PC-3 (cell line): ENCODE measurements at regions not wholly inside any gene's neighbourhood (a gene's known extent, or its start where the extent isn't known, plus 50 kb on each side); places are given as distances from the start of the nearest gene placed in this dataset.

Source experiments
- ATAC-seq: fragments of 200-7000 bp; cut with Tn5 transposase; 2 replicates; pipeline ENCODE4 v1.9.1; 2020; ENCODE audit warnings: mild to moderate bottlenecking, moderate library complexity
- BruUV-seq: library from RNA; stranded (reverse); fragments of 400-500 nt; replicated peaks from 2 replicates; lab custom pipeline; 2021; lab: Mats Ljungman, UMichigan
- CTCF ChIA-PET: fragments of 300-600 bp; sonication (Branson Sonifier 250); formaldehyde crosslinking; loops from one replicate; lab custom pipeline; 2022; ENCODE audit warnings: antibody characterized with exemption; lab: Charles Lee
- POLR2A ChIA-PET: fragments of 300-600 bp; sonication (Branson Sonifier 250); formaldehyde crosslinking; loops from one replicate; lab custom pipeline; 2022; ENCODE audit warnings: antibody characterized with exemption; ENCODE audit not compliant: unreplicated experiment; lab: Charles Lee
- DNase-seq: peaks from one replicate; pipeline ENCODE4 v3.0.0-alpha.2; 2015
- H2AFZ ChIP-seq: fragments of 300-600 bp; sonication (generic); 2 replicates; pipeline ENCODE4 v1.6.0; 2016; ENCODE audit warnings: antibody characterized with exemption, low read length
- H3F3A ChIP-seq: fragments of 300-600 bp; sonication (generic); one replicate; pipeline ENCODE4 v1.6.0; 2017; ENCODE audit warnings: antibody characterized with exemption, low read length, control low read depth, mild to moderate bottlenecking; ENCODE audit not compliant: unreplicated experiment
- H3K27ac ChIP-seq: fragments of 300-600 bp; sonication (generic); 2 replicates; pipeline ENCODE4 v1.5.1; 2016; ENCODE audit warnings: mild to moderate bottlenecking, low read length
- H3K27me3 ChIP-seq: fragments of 300-600 bp; sonication (generic); 2 replicates; pipeline ENCODE4 v1.6.1; 2016; ENCODE audit warnings: low read length, mixed read lengths
- H3K36me3 ChIP-seq: fragments of 300-600 bp; sonication (generic); 2 replicates; pipeline ENCODE4 v1.6.1; 2016; ENCODE audit warnings: low read depth, mixed run types, low read length, mixed read lengths
- H3K4me1 ChIP-seq: fragments of 300-600 bp; sonication (generic); 2 replicates; pipeline ENCODE4 v1.5.1; 2016; ENCODE audit warnings: low read length; ENCODE audit not compliant: insufficient read depth
- H3K4me2 ChIP-seq: fragments of 300-600 bp; sonication (generic); 2 replicates; pipeline ENCODE4 v1.6.0; 2016; ENCODE audit warnings: low read length
- H3K4me3 ChIP-seq: fragments of 300-600 bp; sonication (generic); 2 replicates; pipeline ENCODE4 v1.5.1; 2016; ENCODE audit warnings: mild to moderate bottlenecking, low read length, mixed read lengths
- H3K79me2 ChIP-seq: fragments of 300-600 bp; sonication (generic); 2 replicates; pipeline ENCODE4 v1.6.1; 2017; ENCODE audit warnings: low read length, mixed read lengths
- H3K9ac ChIP-seq: fragments of 300-600 bp; sonication (generic); 2 replicates; pipeline ENCODE4 v1.6.0; 2016; ENCODE audit warnings: mild to moderate bottlenecking, low read length
- H3K9me2 ChIP-seq: fragments of 300-600 bp; sonication (generic); replicated peaks from 2 replicates; pipeline ENCODE4 v1.6.1; 2016; ENCODE audit warnings: mixed run types, low read length, mixed read lengths
- H3K9me3 ChIP-seq: fragments of 300-600 bp; sonication (generic); 2 replicates; pipeline ENCODE4 v1.6.1; 2016; ENCODE audit warnings: low read length, mixed read lengths
- H4K20me1 ChIP-seq: fragments of 300-600 bp; sonication (generic); 2 replicates; pipeline ENCODE4 v1.6.1; 2016; ENCODE audit warnings: low read length, mixed read lengths
- CTCF ChIP-seq: fragments of 300-600 bp; sonication (generic); conservative IDR thresholded peaks from 2 replicates; pipeline ENCODE4 v1.5.1; 2017; ENCODE audit warnings: antibody characterized with exemption, low read depth, mild to moderate bottlenecking, low read length
- EZH2 ChIP-seq: fragments of 300-600 bp; sonication (generic); IDR thresholded peaks from one replicate; pipeline ENCODE4 v1.6.1; 2017; ENCODE audit warnings: antibody characterized with exemption, mild to moderate bottlenecking, low read length; ENCODE audit not compliant: unreplicated experiment
- EZH2phosphoT487 ChIP-seq: fragments of 300-600 bp; sonication (generic); IDR thresholded peaks from 2 replicates; pipeline ENCODE4 v1.6.1; 2018; ENCODE audit warnings: mild to moderate bottlenecking, antibody characterized with exemption, low read length, borderline replicate concordance
- intact Hi-C: fragments of 100-400 bp; cut with micrococcal nuclease; formaldehyde crosslinking; loops from 2 replicates; pipeline ENCODE4 v1.9.0; 2023

- H3K9me2 ChIP-seq, result no peaks in the 10 kb centered on the region
- intact Hi-C loops, result no loop called here
- no peak overlapping the region for H3K9ac ChIP-seq
- peaks cover 46% of the 10 kb centered on the region for H3K27me3 ChIP-seq
- no peaks in the 10 kb centered on the region for H3K9me3 ChIP-seq
- no peak overlapping the region for H3K4me2 ChIP-seq
- ChIA-PET CTCF (no interaction called here), POLR2A (no interaction called here)
- H3K27ac ChIP-seq, result no peak overlapping the region
- H3K79me2 ChIP-seq, result no peaks in the 10 kb centered on the region
- no TSS peak for BruUV-seq
- H3K4me1 ChIP-seq, result no peaks in the 10 kb centered on the region
- no peak for DNase-seq
- no peak for TF ChIP-seq EZH2phosphoT487
- TF ChIP-seq CTCF, result no peak
- no peak for TF ChIP-seq EZH2
- no peak overlapping the region for H3K4me3 ChIP-seq
- H2AFZ ChIP-seq, result no peak overlapping the region
- no peak for ATAC-seq
- H4K20me1 ChIP-seq, result no peaks in the 10 kb centered on the region
- no peaks in the 10 kb centered on the region for H3K36me3 ChIP-seq
- H3F3A ChIP-seq, result no peaks in the 10 kb centered on the region
Measured at GRCh38 chr13:111608556-111608955, 288.1 kb downstream of the TEX29 start.

GRCh38 chr13:111609631-111610030, 289.2 kb downstream of the TEX29 start:
- Histone ChIP-seq H3K4me3 (no peak overlapping the region), H4K20me1 (no peaks in the 10 kb centered on the region), H3K9me3 (no peaks in the 10 kb centered on the region), H3K79me2 (no peaks in the 10 kb centered on the region), H3K9ac (no peak overlapping the region), H2AFZ (no peak overlapping the region), H3K4me1 (no peaks in the 10 kb centered on the region), H3F3A (no peaks in the 10 kb centered on the region), H3K9me2 (no peaks in the 10 kb centered on the region), H3K36me3 (no peaks in the 10 kb centered on the region), H3K4me2 (no peak overlapping the region), H3K27me3 (peaks cover 52% of the 10 kb centered on the region), H3K27ac (no peak overlapping the region)
- ChIA-PET POLR2A (no interaction called here), CTCF (no interaction called here)
- TF ChIP-seq CTCF, result no peak
- no peak for TF ChIP-seq EZH2
- no peak for TF ChIP-seq EZH2phosphoT487
- no peak for ATAC-seq
- BruUV-seq, result no TSS peak
- no peak for DNase-seq
- intact Hi-C loops, result no loop called here

GRCh38 chr13:111610081-111610480, 289.6 kb downstream of the TEX29 start:
- Histone ChIP-seq H3K4me3 (no peak overlapping the region), H3K9me2 (no peaks in the 10 kb centered on the region), H3K36me3 (no peaks in the 10 kb centered on the region), H3K4me1 (no peaks in the 10 kb centered on the region), H3K4me2 (no peak overlapping the region), H3F3A (no peaks in the 10 kb centered on the region), H2AFZ (no peak overlapping the region), H3K27ac (no peak overlapping the region), H3K9ac (no peak overlapping the region), H4K20me1 (no peaks in the 10 kb centered on the region), H3K9me3 (no peaks in the 10 kb centered on the region), H3K27me3 (peaks cover 56% of the 10 kb centered on the region), H3K79me2 (no peaks in the 10 kb centered on the region)
- CTCF ChIA-PET, result no interaction called here
- ATAC-seq, result no peak
- intact Hi-C loops, result no loop called here
- no TSS peak for BruUV-seq
- TF ChIP-seq EZH2, result no peak
- no peak for DNase-seq
- POLR2A ChIA-PET, result no interaction called here
